ENCODE measurements at regions not wholly inside any gene's neighbourhood (a gene's known extent, or its start where the extent isn't known, plus 50 kb on each side); places are given as distances from the start of the nearest gene placed in this dataset.

- Histone ChIP-seq H3K27ac (replicated peaks) (no peak overlapping the region), H3K36me3 (no peaks in the 10 kb centered on the region), H3K4me1 (no peaks in the 10 kb centered on the region), H3K4me3 (no peak overlapping the region), H3K27me3 (ENCODE audit: low read depth) (no peaks in the 10 kb centered on the region), H3K9me3 (replicated peaks) (no peaks in the 10 kb centered on the region)
- TF ChIP-seq, protein P1, sequence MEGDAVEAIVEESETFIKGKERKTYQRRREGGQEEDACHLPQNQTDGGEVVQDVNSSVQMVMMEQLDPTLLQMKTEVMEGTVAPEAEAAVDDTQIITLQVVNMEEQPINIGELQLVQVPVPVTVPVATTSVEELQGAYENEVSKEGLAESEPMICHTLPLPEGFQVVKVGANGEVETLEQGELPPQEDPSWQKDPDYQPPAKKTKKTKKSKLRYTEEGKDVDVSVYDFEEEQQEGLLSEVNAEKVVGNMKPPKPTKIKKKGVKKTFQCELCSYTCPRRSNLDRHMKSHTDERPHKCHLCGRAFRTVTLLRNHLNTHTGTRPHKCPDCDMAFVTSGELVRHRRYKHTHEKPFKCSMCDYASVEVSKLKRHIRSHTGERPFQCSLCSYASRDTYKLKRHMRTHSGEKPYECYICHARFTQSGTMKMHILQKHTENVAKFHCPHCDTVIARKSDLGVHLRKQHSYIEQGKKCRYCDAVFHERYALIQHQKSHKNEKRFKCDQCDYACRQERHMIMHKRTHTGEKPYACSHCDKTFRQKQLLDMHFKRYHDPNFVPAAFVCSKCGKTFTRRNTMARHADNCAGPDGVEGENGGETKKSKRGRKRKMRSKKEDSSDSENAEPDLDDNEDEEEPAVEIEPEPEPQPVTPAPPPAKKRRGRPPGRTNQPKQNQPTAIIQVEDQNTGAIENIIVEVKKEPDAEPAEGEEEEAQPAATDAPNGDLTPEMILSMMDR (IDR thresholded peaks at IDR 0.05; ENCODE audit: borderline replicate concordance): peak; percentile 80
- intact Hi-C loops (cut with micrococcal nuclease): loop anchor here (10.0 kb wide), 1 partner anchor 201 kb away; no protein-coding TSS in a partner anchor
- DNase-seq: no peak
These were observed 185.6 kb upstream of the ARID2 start for GRCh38 chr12:45543887-45544286.

GRCh38 chr12:45546545-45546944, 183.0 kb upstream of the ARID2 start:
- intact Hi-C loops (cut with micrococcal nuclease): loop anchor here (10.0 kb wide), 1 partner anchor 198 kb away; no protein-coding TSS in a partner anchor
- no peak for DNase-seq
- Histone ChIP-seq H3K4me1 (no peaks in the 10 kb centered on the region), H3K27me3 (ENCODE audit: low read depth) (no peaks in the 10 kb centered on the region), H3K27ac (replicated peaks) (no peak overlapping the region), H3K9me3 (replicated peaks) (no peaks in the 10 kb centered on the region), H3K36me3 (no peaks in the 10 kb centered on the region), H3K4me3 (no peak overlapping the region)
- TF ChIP-seq, protein P1 (IDR thresholded peaks at IDR 0.05; ENCODE audit: borderline replicate concordance): no peak

- Histone ChIP-seq H3K36me3 (no peaks in the 10 kb centered on the region), H3K27ac (replicated peaks) (no peak overlapping the region), H3K4me1 (no peaks in the 10 kb centered on the region), H3K9me3 (replicated peaks) (no peaks in the 10 kb centered on the region), H3K4me3 (no peak overlapping the region), H3K27me3 (ENCODE audit: low read depth) (no peaks in the 10 kb centered on the region)
- TF ChIP-seq, protein P1 (IDR thresholded peaks at IDR 0.05; ENCODE audit: borderline replicate concordance): no peak
- intact Hi-C loops (cut with micrococcal nuclease): loop anchor here (10.0 kb wide), 1 partner anchor 198 kb away; no protein-coding TSS in a partner anchor
- DNase-seq: no peak
These were observed 182.4 kb upstream of the ARID2 start for GRCh38 chr12:45547132-45547531.

GRCh38 chr12:45547822-45548221, 181.7 kb upstream of the ARID2 start:
- H3K27me3 ChIP-seq (ENCODE audit: low read depth): no peaks in the 10 kb centered on the region
- intact Hi-C loops (cut with micrococcal nuclease): loop anchor here (10.0 kb wide), 1 partner anchor 197 kb away; no protein-coding TSS in a partner anchor
- no peak for DNase-seq
- H3K9me3 ChIP-seq (replicated peaks): no peaks in the 10 kb centered on the region
- no peak overlapping the region for H3K4me3 ChIP-seq
- H3K36me3 ChIP-seq: no peaks in the 10 kb centered on the region
- H3K4me1 ChIP-seq: no peaks in the 10 kb centered on the region
- TF ChIP-seq, protein P1 (IDR thresholded peaks at IDR 0.05; ENCODE audit: borderline replicate concordance): no peak
- no peak overlapping the region for H3K27ac ChIP-seq (replicated peaks)

DNA sequence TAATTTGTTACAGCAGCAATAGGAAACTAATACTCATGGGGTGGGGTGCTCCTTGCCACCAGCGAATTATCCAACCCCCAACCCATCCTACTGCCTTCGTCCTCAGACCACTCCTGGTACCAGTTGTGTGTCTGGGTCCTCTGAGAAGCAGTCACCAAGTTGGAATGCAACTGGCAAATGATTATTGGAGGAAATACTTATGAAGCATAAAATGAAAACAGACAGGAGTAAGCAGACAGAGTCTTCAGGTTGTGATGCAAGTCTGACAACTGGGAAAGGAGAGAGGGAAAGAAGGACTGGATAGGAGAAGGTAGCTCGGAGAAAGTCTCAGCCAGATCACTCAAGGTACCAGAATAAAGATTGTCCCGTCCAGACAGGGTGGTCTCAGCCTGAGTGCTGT, 181.1 kb upstream of the ARID2 start:
- no peaks in the 10 kb centered on the region for H3K27me3 ChIP-seq (ENCODE audit: low read depth)
- H3K27ac ChIP-seq (replicated peaks): no peak overlapping the region
- TF ChIP-seq, protein P1 (IDR thresholded peaks at IDR 0.05; ENCODE audit: borderline replicate concordance): no peak
- no peaks in the 10 kb centered on the region for H3K4me1 ChIP-seq
- H3K9me3 ChIP-seq (replicated peaks): no peaks in the 10 kb centered on the region
- H3K4me3 ChIP-seq: no peak overlapping the region
- H3K36me3 ChIP-seq: no peaks in the 10 kb centered on the region
- no peak for DNase-seq
- intact Hi-C loops (cut with micrococcal nuclease): loop anchor here (10.0 kb wide), 1 partner anchor 196 kb away; no protein-coding TSS in a partner anchor

Data from left ventricle myocardium inferior (tissue), 1 donor.